ENCODE measurements at regions not wholly inside any gene's neighbourhood (a gene's known extent, or its start where the extent isn't known, plus 50 kb on each side); places are given as distances from the start of the nearest gene placed in this dataset.

GRCh38 chr17:73733517-73733916, 89.3 kb upstream of the SDK2 start:
- H3K4me3 Mint-ChIP-seq (ENCODE audit: unreplicated experiment) = no peak overlapping the region
- H3K27ac Mint-ChIP-seq (ENCODE audit: unreplicated experiment) = no peak overlapping the region
- peaks cover 10% of the 10 kb centered on the region for H3K36me3 Mint-ChIP-seq (ENCODE audit: unreplicated experiment)
- H3K27me3 Mint-ChIP-seq (ENCODE audit: unreplicated experiment) = peaks cover 12% of the 10 kb centered on the region
- DNase-seq = no peak
- no peak for TF ChIP-seq CTCF (IDR thresholded peaks at IDR 0.05; ENCODE audit: partially characterized antibody, unreplicated experiment)
- no peaks in the 10 kb centered on the region for H3K4me1 Mint-ChIP-seq (ENCODE audit: low read depth, unreplicated experiment)
- peaks cover 13% of the 10 kb centered on the region for H3K9me3 Mint-ChIP-seq (ENCODE audit: unreplicated experiment)

- Mint-ChIP-seq H3K36me3 (ENCODE audit: unreplicated experiment) (peaks cover 5% of the 10 kb centered on the region), H3K27me3 (ENCODE audit: unreplicated experiment) (peaks cover 11% of the 10 kb centered on the region), H3K9me3 (ENCODE audit: unreplicated experiment) (peaks cover 10% of the 10 kb centered on the region), H3K27ac (ENCODE audit: unreplicated experiment) (no peak overlapping the region), H3K4me3 (ENCODE audit: unreplicated experiment) (no peak overlapping the region), H3K4me1 (ENCODE audit: low read depth, unreplicated experiment) (no peaks in the 10 kb centered on the region)
- DNase-seq = no peak
- no peak for TF ChIP-seq CTCF (IDR thresholded peaks at IDR 0.05; ENCODE audit: partially characterized antibody, unreplicated experiment)
These were observed 91.0 kb upstream of the SDK2 start for GRCh38 chr17:73735245-73735644.

GRCh38 chr17:73738751-73739575, 94.7 kb upstream of the SDK2 start:
- no peak overlapping the region for H3K4me3 Mint-ChIP-seq (ENCODE audit: unreplicated experiment)
- H3K4me1 Mint-ChIP-seq (ENCODE audit: low read depth, unreplicated experiment) = peaks cover 6% of the 10 kb centered on the region
- H3K9me3 Mint-ChIP-seq (ENCODE audit: unreplicated experiment) = peaks cover 5% of the 10 kb centered on the region
- H3K36me3 Mint-ChIP-seq (ENCODE audit: unreplicated experiment) = no peaks in the 10 kb centered on the region
- peaks cover 8% of the 10 kb centered on the region for H3K27me3 Mint-ChIP-seq (ENCODE audit: unreplicated experiment)
- no peak for DNase-seq
- H3K27ac Mint-ChIP-seq (ENCODE audit: unreplicated experiment) = no peak overlapping the region
- TF ChIP-seq CTCF (IDR thresholded peaks at IDR 0.05; ENCODE audit: partially characterized antibody, unreplicated experiment) = no peak

- TF ChIP-seq CTCF (IDR thresholded peaks at IDR 0.05; ENCODE audit: partially characterized antibody, unreplicated experiment) = no peak
- H3K27ac Mint-ChIP-seq (ENCODE audit: unreplicated experiment) = no peak overlapping the region
- H3K4me1 Mint-ChIP-seq (ENCODE audit: low read depth, unreplicated experiment) = peaks cover 17% of the 10 kb centered on the region
These were observed 96.1 kb upstream of the SDK2 start for GRCh38 chr17:73740370-73740769.

GRCh38 chr17:73742948-73743381, 98.7 kb upstream of the SDK2 start:
- H3K4me1 Mint-ChIP-seq (ENCODE audit: low read depth, unreplicated experiment) = peaks cover 27% of the 10 kb centered on the region
- TF ChIP-seq CTCF (IDR thresholded peaks at IDR 0.05; ENCODE audit: partially characterized antibody, unreplicated experiment) = no peak
- no peak for DNase-seq
- peak overlapping the region; percentile 85 for H3K27ac Mint-ChIP-seq (ENCODE audit: unreplicated experiment)
- H3K9me3 Mint-ChIP-seq (ENCODE audit: unreplicated experiment) = peaks cover 11% of the 10 kb centered on the region
- no peak overlapping the region for H3K4me3 Mint-ChIP-seq (ENCODE audit: unreplicated experiment)
- no peaks in the 10 kb centered on the region for H3K36me3 Mint-ChIP-seq (ENCODE audit: unreplicated experiment)
- peaks cover 10% of the 10 kb centered on the region for H3K27me3 Mint-ChIP-seq (ENCODE audit: unreplicated experiment)

More at GRCh38 chr17:73740370-73740769, 96.1 kb upstream of the SDK2 start:
- DNase-seq = no peak
- Mint-ChIP-seq H3K36me3 (ENCODE audit: unreplicated experiment) (no peaks in the 10 kb centered on the region), H3K27me3 (ENCODE audit: unreplicated experiment) (peaks cover 11% of the 10 kb centered on the region), H3K9me3 (ENCODE audit: unreplicated experiment) (peaks cover 10% of the 10 kb centered on the region), H3K4me3 (ENCODE audit: unreplicated experiment) (no peak overlapping the region)

Data from glutamatergic neuron (in vitro differentiated cells).